IPS-15b (cell line): ENCODE measurements at regions not wholly inside any gene's neighbourhood (a gene's known extent, or its start where the extent isn't known, plus 50 kb on each side); places are given as distances from the start of the nearest gene placed in this dataset.

Experiments
- H3K27me3 ChIP-seq: one replicate; pipeline ENCODE4 v1.6.1; 2013; ENCODE audit warnings: low read length; ENCODE audit not compliant: control insufficient read depth, insufficient read depth
- H3K36me3 ChIP-seq: one replicate; pipeline ENCODE4 v1.6.1; 2013; ENCODE audit warnings: low read length; ENCODE audit not compliant: control insufficient read depth, insufficient read depth
- H3K4me1 ChIP-seq: one replicate; pipeline ENCODE4 v1.6.1; 2013; ENCODE audit warnings: mild to moderate bottlenecking, low read length; ENCODE audit not compliant: control insufficient read depth, insufficient read depth
- H3K4me3 ChIP-seq: one replicate; pipeline ENCODE4 v1.5.1; 2013; ENCODE audit warnings: low read depth, low read length
- H3K9ac ChIP-seq: one replicate; pipeline ENCODE4 v1.6.1; 2013; ENCODE audit warnings: low read depth, mild to moderate bottlenecking, low read length
- H3K9me3 ChIP-seq: one replicate; pipeline ENCODE4 v1.6.1; 2013; ENCODE audit warnings: mild to moderate bottlenecking, low read length; ENCODE audit not compliant: control insufficient read depth, insufficient read depth

GRCh38 chr7:142422621-142423020 is 164.8 kb upstream of the PRSS58 start:
- no peak overlapping the region for H3K4me3 ChIP-seq

GRCh38 chr7:142420554-142421362 is 162.9 kb upstream of the PRSS58 start:
- H3K9ac ChIP-seq = no peak overlapping the region
- H3K4me1 ChIP-seq = no peaks in the 10 kb centered on the region
- no peaks in the 10 kb centered on the region for H3K36me3 ChIP-seq
- no peak overlapping the region for H3K4me3 ChIP-seq
- no peaks in the 10 kb centered on the region for H3K9me3 ChIP-seq
- H3K27me3 ChIP-seq = no peaks in the 10 kb centered on the region

More at GRCh38 chr7:142422621-142423020, 164.8 kb upstream of the PRSS58 start:
- no peaks in the 10 kb centered on the region for H3K4me1 ChIP-seq
- no peaks in the 10 kb centered on the region for H3K27me3 ChIP-seq
- no peaks in the 10 kb centered on the region for H3K9me3 ChIP-seq
- no peak overlapping the region for H3K9ac ChIP-seq
- H3K36me3 ChIP-seq = no peaks in the 10 kb centered on the region

- Histone ChIP-seq H3K27me3 (no peaks in the 10 kb centered on the region), H3K9ac (no peak overlapping the region), H3K36me3 (no peaks in the 10 kb centered on the region), H3K9me3 (no peaks in the 10 kb centered on the region), H3K4me1 (no peaks in the 10 kb centered on the region), H3K4me3 (no peak overlapping the region)
Measured at GRCh38 chr7:142418326-142418725, 160.5 kb upstream of the PRSS58 start.

- Histone ChIP-seq H3K27me3 (no peaks in the 10 kb centered on the region), H3K9ac (no peak overlapping the region)
Measured at GRCh38 chr7:142414915-142415314, 157.1 kb upstream of the PRSS58 start.

GRCh38 chr7:142414135-142414534 is 156.3 kb upstream of the PRSS58 start:
- H3K4me1 ChIP-seq = no peaks in the 10 kb centered on the region
- no peak overlapping the region for H3K9ac ChIP-seq
- H3K4me3 ChIP-seq = no peak overlapping the region
- no peaks in the 10 kb centered on the region for H3K9me3 ChIP-seq
- H3K27me3 ChIP-seq = no peaks in the 10 kb centered on the region
- no peaks in the 10 kb centered on the region for H3K36me3 ChIP-seq

More at GRCh38 chr7:142414915-142415314, 157.1 kb upstream of the PRSS58 start:
- H3K36me3 ChIP-seq = no peaks in the 10 kb centered on the region
- H3K4me1 ChIP-seq = no peaks in the 10 kb centered on the region
- no peak overlapping the region for H3K4me3 ChIP-seq
- no peaks in the 10 kb centered on the region for H3K9me3 ChIP-seq

GRCh38 chr7:142413280-142414000 is 155.6 kb upstream of the PRSS58 start:
- H3K4me1 ChIP-seq = no peaks in the 10 kb centered on the region
- no peak overlapping the region for H3K4me3 ChIP-seq
- no peaks in the 10 kb centered on the region for H3K36me3 ChIP-seq
- H3K9ac ChIP-seq = no peak overlapping the region
- H3K27me3 ChIP-seq = no peaks in the 10 kb centered on the region
- H3K9me3 ChIP-seq = no peaks in the 10 kb centered on the region

- Histone ChIP-seq H3K36me3 (no peaks in the 10 kb centered on the region), H3K9ac (no peak overlapping the region), H3K27me3 (no peaks in the 10 kb centered on the region), H3K4me1 (no peaks in the 10 kb centered on the region), H3K4me3 (no peak overlapping the region), H3K9me3 (no peaks in the 10 kb centered on the region)
Measured at GRCh38 chr7:142412551-142413193, 154.8 kb upstream of the PRSS58 start.

- Histone ChIP-seq H3K9ac (no peak overlapping the region), H3K9me3 (no peaks in the 10 kb centered on the region), H3K4me1 (no peaks in the 10 kb centered on the region), H3K36me3 (no peaks in the 10 kb centered on the region), H3K27me3 (no peaks in the 10 kb centered on the region), H3K4me3 (no peak overlapping the region)
Measured at GRCh38 chr7:142409471-142409870, 151.6 kb upstream of the PRSS58 start.

GRCh38 chr7:142408794-142409193 is 150.9 kb upstream of the PRSS58 start:
- H3K4me3 ChIP-seq = no peak overlapping the region
- no peaks in the 10 kb centered on the region for H3K27me3 ChIP-seq
- no peaks in the 10 kb centered on the region for H3K36me3 ChIP-seq
- no peaks in the 10 kb centered on the region for H3K4me1 ChIP-seq
- H3K9me3 ChIP-seq = no peaks in the 10 kb centered on the region
- no peak overlapping the region for H3K9ac ChIP-seq

GRCh38 chr7:142407939-142408570 is 150.2 kb upstream of the PRSS58 start:
- Histone ChIP-seq H3K9me3 (no peaks in the 10 kb centered on the region), H3K36me3 (no peaks in the 10 kb centered on the region), H3K9ac (no peak overlapping the region), H3K27me3 (no peaks in the 10 kb centered on the region), H3K4me1 (no peaks in the 10 kb centered on the region), H3K4me3 (no peak overlapping the region)

- H3K9ac ChIP-seq = no peak overlapping the region
- H3K4me1 ChIP-seq = no peaks in the 10 kb centered on the region
- H3K4me3 ChIP-seq = no peak overlapping the region
- H3K9me3 ChIP-seq = no peaks in the 10 kb centered on the region
- no peaks in the 10 kb centered on the region for H3K36me3 ChIP-seq
- no peaks in the 10 kb centered on the region for H3K27me3 ChIP-seq
Measured at GRCh38 chr7:142405122-142405765, 147.4 kb upstream of the PRSS58 start.
